Colonic mucosa (tissue), 4 donors: ENCODE measurements at regions not wholly inside any gene's neighbourhood (a gene's known extent, or its start where the extent isn't known, plus 50 kb on each side); places are given as distances from the start of the nearest gene placed in this dataset.

ENCODE experiments used
- DNase-seq: peaks from one replicate; pipeline ENCODE4 v3.0.0-alpha.2; 2020
- H3K27ac ChIP-seq: fragments of 200-600 bp; one replicate; pipeline ENCODE4 v1.8.0; 2021
- H3K27me3 ChIP-seq: fragments of 200-600 bp; one replicate; pipeline ENCODE4 v1.8.0; 2021
- H3K36me3 ChIP-seq: fragments of 200-600 bp; one replicate; pipeline ENCODE4 v1.8.0; 2021
- H3K4me1 ChIP-seq: fragments of 200-600 bp; one replicate; pipeline ENCODE4 v1.8.0; 2021; ENCODE audit warnings: mild to moderate bottlenecking
- H3K4me3 ChIP-seq: fragments of 200-600 bp; one replicate; pipeline ENCODE4 v1.8.0; 2021
- H3K9ac ChIP-seq, 2 donors: one replicate each; pipeline ENCODE4 v1.7.0; 2013; ENCODE audit warnings: control low read depth in 2 of 2, low read depth in 2 of 2, low read length in 2 of 2
- H3K9me3 ChIP-seq: fragments of 200-600 bp; one replicate; pipeline ENCODE4 v1.8.0; 2021
- CTCF ChIP-seq: fragments of 200-600 bp; IDR thresholded peaks from one replicate; pipeline ENCODE4 v1.8.0; 2022; ENCODE audit warnings: antibody characterized with exemption, mild to moderate bottlenecking
- intact Hi-C: fragments of 100-400 bp; cut with DNase I; formaldehyde crosslinking; loops from one replicate; pipeline ENCODE4 v1.14.1; 2022
- donor health status: healthy.
- donor health status: DM: no; HTN: no; CAD: no.
- donor health status: DM: no; HTN: no; CAD: no.

GRCh38 chr2:120525056-120526046 is 179.4 kb downstream of the INHBB start:
- no peak overlapping the region for H3K27ac ChIP-seq
- H3K9ac ChIP-seq = no peak overlapping the region
- H3K27me3 ChIP-seq = peaks cover 6% of the 10 kb centered on the region
- H3K4me3 ChIP-seq = no peak overlapping the region
- intact Hi-C loops = no loop called here
- no peak for DNase-seq
- no peaks in the 10 kb centered on the region for H3K9me3 ChIP-seq
- no peaks in the 10 kb centered on the region for H3K4me1 ChIP-seq
- no peaks in the 10 kb centered on the region for H3K36me3 ChIP-seq
- TF ChIP-seq CTCF = no peak

GRCh38 chr2:120526047-120526562 is 180.2 kb downstream of the INHBB start:
- Histone ChIP-seq H3K9me3 (no peaks in the 10 kb centered on the region), H3K4me3 (no peak overlapping the region), H3K27me3 (peaks cover 6% of the 10 kb centered on the region), H3K36me3 (no peaks in the 10 kb centered on the region), H3K27ac (no peak overlapping the region), H3K9ac (no peak overlapping the region), H3K4me1 (no peaks in the 10 kb centered on the region)
- TF ChIP-seq CTCF = no peak
- DNase-seq = no peak
- intact Hi-C loops = no loop called here

GRCh38 chr2:120526997-120527945 is 181.3 kb downstream of the INHBB start:
- H3K27ac ChIP-seq = no peak overlapping the region
- TF ChIP-seq CTCF = no peak
- no peaks in the 10 kb centered on the region for H3K4me1 ChIP-seq
- DNase-seq = no peak
- no peak overlapping the region for H3K4me3 ChIP-seq
- no peaks in the 10 kb centered on the region for H3K9me3 ChIP-seq
- peaks cover 2% of the 10 kb centered on the region for H3K27me3 ChIP-seq
- intact Hi-C loops = no loop called here
- H3K9ac ChIP-seq = no peak overlapping the region
- H3K36me3 ChIP-seq = no peaks in the 10 kb centered on the region

- no peak for TF ChIP-seq CTCF
- Histone ChIP-seq H3K36me3 (no peaks in the 10 kb centered on the region), H3K27me3 (no peaks in the 10 kb centered on the region), H3K9me3 (no peaks in the 10 kb centered on the region), H3K9ac (no peak overlapping the region), H3K4me3 (no peak overlapping the region), H3K4me1 (no peaks in the 10 kb centered on the region), H3K27ac (no peak overlapping the region)
- no peak for DNase-seq
- intact Hi-C loops = no loop called here
Measured at GRCh38 chr2:120528051-120528692, 182.2 kb downstream of the INHBB start.

- H3K9ac ChIP-seq = no peak overlapping the region
- DNase-seq = no peak
- H3K36me3 ChIP-seq = no peaks in the 10 kb centered on the region
- no peak overlapping the region for H3K4me3 ChIP-seq
- TF ChIP-seq CTCF = no peak
- H3K9me3 ChIP-seq = no peaks in the 10 kb centered on the region
- no peak overlapping the region for H3K27ac ChIP-seq
- intact Hi-C loops = no loop called here
- H3K27me3 ChIP-seq = no peaks in the 10 kb centered on the region
- no peaks in the 10 kb centered on the region for H3K4me1 ChIP-seq
Measured at GRCh38 chr2:120528693-120529076, 182.7 kb downstream of the INHBB start.
